DMS 273 (cell line): ENCODE measurements at regions not wholly inside any gene's neighbourhood (a gene's known extent, or its start where the extent isn't known, plus 50 kb on each side); places are given as distances from the start of the nearest gene placed in this dataset.

ENCODE experiments used
- DNase-seq: peaks from one replicate; lab custom pipeline; 2025; ENCODE audit not compliant: unreplicated experiment; lab: John Stamatoyannopoulos, UW

DNA sequence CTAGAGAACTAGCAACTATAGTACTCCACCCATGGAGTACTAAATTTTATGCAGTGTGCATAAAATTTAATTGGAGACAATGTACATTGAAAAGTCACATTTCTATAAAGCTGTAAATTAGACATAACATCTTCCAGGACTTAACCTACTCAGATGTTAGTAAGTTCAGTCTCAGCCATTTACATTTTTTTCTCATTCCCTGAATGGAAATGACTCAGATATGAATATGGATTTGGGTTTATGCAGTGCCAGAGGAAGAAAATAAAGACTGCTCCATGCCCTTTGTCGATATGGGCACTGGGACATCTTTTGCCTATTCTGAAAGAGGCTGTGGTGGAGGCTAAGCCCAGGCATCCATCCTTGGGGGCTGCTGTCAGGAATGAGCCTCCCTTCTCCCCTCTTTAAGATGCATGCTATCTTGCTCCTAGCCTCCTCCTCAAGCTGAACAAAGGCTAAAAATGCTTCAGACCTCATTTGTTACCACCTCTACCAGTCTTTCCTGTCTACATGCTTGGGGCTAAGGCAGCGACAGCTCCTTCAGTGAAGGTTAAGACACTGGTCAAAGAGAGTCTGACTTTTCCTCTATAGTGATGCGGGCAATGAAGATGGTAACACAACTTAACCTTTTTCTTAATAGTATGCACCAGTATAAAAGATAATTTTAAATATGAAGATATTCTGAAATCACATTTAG, 486.8 kb upstream of the ANKRD30A start:
- no peak for DNase-seq

DNA sequence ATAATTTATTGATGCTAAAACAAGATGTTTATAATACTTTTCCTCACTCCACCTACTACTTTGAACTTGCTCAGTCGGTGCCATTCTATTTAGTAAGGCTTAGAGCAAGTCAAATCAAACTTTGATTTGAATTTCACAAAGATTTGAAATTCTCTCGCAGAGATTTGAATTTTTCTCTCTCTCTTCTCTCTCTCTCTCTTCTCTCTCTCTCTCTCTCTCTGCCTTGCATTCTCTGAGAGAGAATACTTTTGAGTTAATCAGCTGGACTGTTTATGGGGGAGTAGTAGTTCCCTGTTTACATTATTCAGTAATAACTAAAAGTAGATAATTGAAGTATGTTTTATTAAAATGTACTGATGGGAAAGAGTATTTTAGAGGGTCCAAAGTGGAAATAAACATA, 488.5 kb upstream of the ANKRD30A start:
- DNase-seq = no peak

DNA sequence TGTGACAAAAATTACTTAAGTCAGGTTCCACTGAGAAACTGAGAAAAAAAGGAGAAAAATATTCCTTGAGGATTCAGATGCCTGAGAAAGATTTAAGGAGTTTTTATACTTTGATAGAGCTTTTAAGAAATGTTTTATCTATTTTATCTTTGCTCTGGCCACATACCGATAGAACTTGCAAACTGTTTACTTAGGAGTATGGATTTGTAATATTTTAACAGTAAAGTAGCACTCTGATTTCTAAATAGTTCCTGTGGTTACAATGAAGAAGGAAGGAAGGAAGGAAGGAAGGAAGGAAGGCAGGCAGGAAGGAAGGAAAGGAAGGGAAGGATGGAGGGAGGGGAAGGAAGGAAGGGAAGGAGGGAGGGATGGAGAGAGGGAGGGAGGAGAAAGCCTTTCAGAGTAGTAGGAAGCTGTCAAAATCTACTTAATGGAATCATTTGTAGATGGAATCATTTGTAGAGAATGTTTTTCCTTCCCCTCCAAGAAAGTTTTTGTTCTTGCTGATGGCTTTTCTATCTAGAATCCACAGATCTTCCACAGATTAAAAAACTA, 489.0 kb upstream of the ANKRD30A start:
- DNase-seq = no peak

DNA sequence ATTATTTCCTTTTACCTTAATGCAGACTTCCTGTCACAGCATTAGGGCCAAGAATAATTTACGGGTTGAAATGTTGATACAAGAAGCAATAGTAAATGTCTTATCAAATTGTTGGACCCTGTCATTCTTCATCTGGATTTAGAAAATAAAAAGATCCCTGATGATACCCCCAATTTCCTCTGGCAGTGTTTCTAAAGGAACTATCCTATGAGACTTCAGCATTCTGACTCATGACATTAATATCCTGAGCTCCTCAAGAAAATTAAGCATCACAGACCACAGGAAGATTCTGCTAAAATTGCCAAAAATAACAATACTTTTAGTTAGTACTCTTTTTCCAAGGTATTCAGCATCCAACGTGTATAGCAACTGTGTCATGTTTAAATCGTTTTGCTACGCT, 490.5 kb upstream of the ANKRD30A start:
- DNase-seq = no peak

DNA sequence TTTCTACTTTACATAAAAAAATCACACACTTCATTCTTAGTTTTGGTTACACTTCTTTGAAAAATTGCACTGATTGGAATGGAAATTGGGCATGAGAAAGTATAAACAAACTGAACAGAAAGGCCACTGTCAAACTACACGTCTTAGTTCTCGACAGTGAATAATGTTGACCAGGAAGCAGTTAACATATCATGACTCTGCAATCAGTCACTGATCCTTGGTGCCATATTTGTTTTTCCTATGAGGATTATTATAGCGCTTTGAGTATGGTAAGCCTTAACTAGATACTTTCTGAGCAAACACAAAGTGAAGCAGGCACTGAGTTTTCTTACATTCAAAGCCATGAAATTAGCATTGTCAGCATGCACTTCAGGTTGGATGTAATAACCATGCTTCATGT, 495.1 kb upstream of the ANKRD30A start:
- no peak for DNase-seq

DNA sequence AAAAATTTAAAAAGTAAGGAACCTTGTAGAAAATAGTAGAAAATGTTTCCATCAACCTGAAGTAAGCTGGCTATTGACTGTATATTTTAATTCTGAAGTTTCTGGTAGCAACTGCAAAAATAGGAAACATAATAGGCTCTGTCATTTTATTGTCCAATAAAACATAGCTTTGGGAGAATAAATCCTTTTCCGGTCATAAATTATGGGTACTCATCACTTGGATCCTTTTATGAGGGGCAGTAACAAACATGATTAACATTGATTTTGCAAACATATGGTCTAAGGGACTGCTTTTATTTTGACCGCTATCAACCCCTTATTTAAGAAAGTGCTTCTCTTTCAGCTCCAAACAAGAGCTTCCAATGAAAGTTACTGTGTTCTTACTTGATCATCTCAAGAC, 495.9 kb upstream of the ANKRD30A start:
- no peak for DNase-seq

DNA sequence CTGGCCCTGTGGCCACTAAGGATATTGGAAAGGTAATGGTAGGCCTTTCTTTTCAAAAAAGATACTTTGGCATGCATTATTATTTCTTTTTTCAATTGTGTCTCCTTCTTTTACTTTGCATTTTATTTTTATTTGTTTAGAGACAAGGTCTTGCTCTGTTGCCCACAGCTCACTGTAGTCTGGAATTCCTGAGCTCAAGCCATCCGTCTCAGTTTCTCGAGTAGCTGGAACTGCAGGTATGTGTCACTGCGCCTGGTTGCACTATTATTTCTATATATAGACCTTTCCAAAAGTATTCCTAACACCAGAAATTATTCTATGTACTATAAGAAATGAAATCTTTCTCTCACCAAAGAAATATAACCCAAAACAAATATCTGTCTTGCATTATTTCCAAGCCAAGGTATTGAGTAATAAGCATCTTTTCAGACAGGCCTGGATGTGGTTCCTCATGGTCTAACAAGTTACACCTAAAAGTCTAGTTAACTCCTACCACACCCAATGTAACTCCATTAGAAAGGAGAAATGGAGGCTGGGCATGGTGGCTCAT, 500.8 kb upstream of the ANKRD30A start:
- no peak for DNase-seq

DNA sequence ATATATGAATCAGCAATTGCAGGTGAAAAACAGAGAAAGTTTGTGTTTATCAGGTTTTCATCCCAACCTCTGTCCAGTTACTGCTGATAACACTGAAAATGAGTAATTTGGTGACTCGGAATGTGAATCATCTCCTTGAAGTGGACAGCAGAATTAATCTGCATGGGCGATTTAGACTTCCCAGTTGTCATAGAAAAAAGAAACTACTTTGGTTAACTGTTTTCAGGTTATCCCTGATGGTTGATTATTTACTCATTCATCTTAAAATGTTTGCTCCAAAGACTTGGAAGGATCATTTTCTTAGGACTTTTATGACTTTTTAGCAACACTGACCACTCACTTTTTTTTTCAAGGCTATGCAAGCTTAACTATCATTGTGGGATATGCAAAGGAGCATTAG, 504.1 kb upstream of the ANKRD30A start:
- no peak for DNase-seq

DNA sequence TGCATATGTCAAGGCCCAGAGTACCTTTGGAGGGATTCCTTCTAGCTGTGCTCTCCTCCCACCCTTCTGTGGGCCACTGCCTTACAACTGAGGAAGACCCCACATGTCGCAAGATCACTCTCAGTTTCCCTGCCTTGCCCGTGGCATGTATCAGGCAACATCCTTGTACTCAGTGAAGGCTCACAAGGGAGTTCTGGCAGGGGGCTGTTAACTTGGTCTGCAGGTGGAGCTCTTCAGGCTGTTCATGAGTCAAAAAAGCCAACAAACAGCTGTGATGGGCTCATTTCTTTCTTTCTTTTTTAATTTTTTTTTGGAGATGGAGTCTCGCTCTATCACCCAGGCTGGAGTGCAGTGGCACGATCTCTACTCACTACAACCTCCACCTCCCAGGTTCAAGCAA, 513.0 kb upstream of the ANKRD30A start:
- no peak for DNase-seq

DNA sequence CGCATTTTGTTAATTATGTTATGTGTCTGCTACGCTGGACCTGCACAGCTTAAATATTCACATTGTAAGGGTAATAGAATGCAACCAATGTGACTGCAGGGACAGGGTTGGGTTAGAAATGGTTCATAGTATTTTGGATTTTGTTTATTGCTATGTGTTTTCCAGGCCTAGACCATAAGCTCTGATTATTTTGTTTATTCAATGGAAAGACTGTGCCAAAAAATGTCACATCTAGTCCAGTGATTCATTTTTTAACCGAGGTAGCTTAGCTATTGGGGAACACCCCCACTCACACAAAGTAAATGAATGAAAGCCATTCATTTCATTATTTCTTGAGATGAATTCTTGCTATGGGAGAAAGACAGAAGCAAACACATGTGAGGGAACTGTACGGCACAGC, 516.5 kb upstream of the ANKRD30A start:
- no peak for DNase-seq

DNA sequence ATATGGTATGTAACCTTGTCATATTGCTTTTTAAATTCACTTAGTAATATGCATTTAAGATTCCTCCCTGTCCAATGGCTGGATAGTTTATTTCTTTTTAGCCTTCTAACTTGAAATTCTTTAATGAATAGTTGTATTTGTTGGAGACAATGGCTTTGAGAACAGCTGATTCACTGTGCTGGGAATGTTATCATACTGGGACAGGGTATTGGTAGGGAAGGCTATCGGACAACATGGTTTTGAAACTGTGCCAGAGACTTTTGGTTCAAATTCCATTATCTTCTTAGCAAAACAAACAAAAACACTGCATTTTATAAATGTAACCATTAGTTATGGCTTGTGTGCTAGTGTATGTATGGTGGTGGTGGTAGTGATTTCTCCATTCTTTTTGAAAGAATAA, 517.1 kb upstream of the ANKRD30A start:
- no peak for DNase-seq

DNA sequence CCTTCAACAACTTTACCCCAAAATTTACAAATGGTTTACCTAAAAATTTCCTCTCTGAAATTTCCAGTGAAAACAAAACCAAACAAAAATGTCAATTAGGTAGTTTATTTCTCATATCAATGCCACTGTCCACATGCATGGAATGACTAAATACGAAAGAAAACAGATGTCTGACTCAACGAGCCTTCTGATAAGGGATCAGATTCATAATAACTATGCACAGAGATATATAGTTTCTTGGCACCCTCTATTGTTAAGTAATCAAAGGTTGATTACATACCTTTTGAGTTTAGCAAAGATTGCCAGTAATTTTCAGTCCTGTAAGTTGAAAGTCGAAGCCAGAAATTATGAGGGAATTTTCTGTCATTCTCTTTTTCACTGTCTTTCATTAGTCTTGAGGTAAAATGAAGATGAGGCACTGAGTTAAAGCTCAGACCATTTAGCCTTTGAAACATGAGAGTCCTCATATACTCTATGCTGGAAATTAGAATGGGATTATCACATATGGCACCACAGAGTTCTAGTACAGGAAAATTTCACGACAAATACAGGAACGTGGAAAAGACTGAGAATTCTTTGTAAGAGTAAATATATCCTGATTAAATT, 519.1 kb upstream of the ANKRD30A start:
- DNase-seq = peak; percentile 3

DNA sequence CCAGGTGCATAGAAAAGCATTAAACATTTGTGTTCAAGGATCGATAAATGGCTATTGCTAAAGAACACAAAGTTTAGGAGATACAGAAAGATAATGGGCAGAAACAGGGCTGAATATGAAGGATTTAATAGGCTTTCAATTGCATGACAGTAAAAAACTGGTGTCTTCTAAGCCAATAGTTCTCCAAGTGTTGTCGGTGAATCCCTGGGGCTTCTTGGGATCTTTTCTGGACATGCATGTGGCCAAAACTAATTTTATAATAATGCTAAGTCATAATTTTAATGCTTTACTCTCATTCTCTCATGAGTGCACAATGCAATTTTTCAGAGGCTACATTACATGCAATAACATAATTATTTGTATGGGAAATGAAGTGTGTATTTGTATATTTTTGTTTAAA, 521.1 kb upstream of the ANKRD30A start:
- no peak for DNase-seq

DNA sequence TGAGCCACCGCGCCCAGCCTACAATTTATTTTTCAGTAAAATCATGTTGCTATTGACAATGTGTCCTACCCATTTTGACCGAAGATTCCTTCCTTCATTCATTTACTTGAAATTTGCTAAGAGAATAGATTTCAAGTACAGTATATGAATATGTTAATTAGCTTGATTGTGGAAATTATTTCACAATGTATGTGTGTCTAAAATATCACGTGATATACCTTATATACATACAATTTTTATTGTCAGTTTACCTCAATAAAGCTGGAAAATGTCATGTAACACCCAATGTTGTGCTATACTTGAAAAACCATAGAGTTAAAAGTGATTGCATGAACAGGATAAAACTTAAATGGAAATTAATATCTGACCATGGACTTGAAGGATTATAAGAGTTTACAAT, 521.7 kb upstream of the ANKRD30A start:
- DNase-seq = no peak

DNA sequence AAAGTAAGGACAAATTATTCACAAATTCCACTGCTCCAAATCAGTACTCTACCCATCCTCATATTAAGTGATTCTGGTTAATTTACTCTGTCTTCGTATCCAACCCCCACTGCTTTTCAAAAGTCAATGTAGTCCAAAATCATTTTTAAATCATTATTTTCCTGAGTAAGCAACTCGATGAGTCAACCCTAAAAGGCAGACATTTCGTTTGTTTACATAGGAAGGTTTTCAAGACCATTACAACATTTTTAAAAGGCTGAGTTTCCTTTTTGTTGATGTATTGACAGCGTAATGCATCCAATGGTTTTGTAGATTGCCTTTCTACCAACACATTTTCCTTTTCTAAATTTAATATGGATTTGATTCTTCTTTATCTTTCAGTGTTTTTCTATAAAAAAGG, 523.0 kb upstream of the ANKRD30A start:
- DNase-seq = no peak

DNA sequence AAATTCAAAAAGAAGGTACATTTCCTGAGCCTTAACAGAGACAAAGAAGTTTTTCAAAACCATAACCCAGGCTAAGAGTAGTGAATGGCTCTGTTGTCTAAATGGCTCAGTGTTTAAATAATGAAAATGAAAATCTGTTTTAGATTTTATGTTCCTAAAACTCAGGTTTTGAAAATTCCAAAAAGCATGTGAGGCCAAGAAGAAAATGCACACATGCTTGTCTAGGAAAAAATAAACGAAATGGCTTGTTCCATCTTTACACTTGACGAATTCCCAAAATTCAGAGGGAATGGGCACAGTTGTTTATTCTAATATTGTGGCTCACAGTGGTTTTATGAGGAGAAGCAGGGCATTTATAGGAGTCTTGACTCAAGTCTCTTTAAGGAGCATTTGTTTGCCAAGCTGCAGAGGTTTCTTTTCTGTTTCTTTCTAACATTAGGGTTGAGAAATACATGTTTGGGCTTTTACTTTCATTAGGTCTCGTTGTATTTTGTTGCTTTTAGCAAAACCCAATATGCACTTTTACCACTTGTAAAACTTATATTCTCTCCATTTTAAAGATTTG, 527.6 kb upstream of the ANKRD30A start:
- no peak for DNase-seq

DNA sequence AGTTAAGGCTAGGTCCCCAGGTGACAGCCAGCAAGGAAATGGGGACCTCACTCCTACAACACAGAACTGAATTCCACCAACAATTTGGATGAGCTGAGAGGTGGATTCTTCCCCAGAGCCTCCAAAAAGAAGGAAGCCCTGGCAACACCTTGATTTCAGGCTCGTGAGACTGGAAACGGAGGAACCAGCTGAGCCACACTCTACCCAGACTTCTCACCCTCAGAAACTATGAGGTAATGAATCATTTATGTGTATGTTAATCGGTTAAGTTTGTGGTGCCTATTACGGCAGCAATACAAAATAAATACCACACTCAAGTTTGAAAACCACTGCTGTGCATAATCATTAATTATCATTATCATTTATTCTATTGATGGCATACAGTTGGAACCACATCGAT, 532.4 kb upstream of the ANKRD30A start:
- DNase-seq = no peak

DNA sequence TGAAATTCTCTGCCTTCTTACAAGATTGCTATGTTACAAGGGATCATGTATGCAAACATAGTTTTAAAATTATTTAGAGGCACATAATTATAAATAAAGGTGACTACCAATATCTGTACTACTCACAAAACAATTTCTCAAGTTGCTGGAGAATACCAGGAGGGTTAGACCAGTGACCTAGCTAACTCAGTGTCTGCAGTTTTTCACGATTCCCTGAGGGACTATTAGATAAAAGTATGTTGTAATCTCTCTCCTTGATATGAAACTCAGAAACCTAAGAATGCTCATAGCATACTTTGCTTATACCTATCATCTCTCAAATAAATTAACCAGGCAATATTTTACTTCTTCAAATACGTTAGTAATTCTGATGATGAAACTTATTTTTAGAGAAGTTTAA, 534.0 kb upstream of the ANKRD30A start:
- DNase-seq = no peak

DNA sequence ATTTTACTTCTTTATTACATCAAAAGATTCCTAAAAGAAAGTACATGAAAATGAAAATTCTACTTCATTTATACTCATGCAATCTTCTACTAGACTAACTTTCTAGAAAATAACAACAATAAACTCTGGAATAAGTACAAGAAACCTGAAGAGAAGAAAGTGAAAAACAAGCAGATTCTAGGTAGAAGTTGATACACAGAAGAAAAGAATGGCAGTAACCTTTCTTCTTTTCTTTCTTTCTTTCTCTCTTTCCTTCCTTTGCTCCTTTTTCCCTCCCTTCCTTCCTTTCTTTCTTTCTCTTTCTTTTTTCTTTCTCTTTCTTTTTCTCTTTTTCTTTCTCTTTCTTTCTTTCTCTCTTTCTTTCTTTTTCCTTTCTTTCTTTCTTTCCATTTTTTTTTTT, 541.7 kb upstream of the ANKRD30A start:
- DNase-seq = no peak

DNA sequence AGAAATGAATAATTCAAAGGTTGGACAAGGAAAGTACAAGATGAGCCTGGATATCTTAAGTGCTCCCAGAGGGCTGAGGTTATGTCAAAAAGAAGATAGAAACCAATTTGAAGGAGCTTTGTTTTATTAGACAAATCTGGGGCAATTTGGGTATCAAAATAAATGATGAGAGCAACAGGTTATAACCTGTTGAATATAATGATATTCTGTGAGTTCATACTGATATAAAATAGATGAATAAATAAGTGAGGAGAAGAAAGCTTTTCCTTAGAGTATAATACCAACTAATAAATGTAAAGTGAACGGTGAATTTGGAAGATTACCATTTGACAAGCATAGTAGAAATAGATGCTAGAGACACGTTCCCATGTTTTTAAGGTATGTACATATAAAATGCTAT, 544.2 kb upstream of the ANKRD30A start:
- DNase-seq = no peak

DNA sequence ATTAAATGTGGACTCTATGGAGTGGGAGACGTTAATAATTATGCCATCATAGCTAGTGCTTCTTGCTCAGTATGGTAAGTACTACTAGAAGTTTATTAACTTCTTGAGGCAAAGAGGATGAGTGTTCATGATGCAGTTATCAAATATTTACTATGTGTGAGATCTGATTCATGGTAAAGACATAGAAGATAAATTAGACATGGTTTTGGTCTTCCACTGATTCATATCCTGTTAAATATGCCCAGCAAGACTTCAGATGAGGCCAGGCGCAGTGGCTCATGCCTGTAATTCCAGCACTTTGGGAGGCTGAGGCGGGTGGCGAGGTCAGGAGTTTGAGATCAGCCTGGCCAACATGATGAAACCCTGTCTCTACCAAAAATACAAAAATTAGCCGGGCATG, 547.1 kb upstream of the ANKRD30A start:
- DNase-seq = no peak

DNA sequence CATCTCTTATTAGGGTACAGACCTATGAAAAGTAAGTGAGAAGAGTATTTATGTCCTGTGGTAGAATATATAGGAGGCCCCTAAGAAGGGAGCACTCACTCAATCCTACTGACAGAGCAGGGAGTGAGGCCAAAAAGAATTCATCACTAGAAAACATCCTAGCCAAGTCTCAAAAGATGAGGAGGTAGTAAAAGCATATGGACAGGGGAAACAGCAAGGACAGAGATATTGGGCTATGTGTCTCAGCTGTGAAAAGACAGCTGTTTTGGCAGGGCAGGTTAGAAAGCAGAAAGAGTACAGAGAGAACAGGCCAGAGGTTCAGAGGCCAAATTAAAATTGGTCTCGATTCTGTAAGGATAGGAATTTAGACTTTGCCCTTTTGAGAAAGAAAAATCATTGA, 548.3 kb upstream of the ANKRD30A start:
- no peak for DNase-seq
